ENCODE measurements at regions not wholly inside any gene's neighbourhood (a gene's known extent, or its start where the extent isn't known, plus 50 kb on each side); places are given as distances from the start of the nearest gene placed in this dataset.

GRCh38 chr6:72505446-72505845 is 116.4 kb upstream of the KCNQ5 start:
- no peaks in the 10 kb centered on the region for H3K9me3 ChIP-seq
- no peak for DNase-seq (ENCODE audit: low spot score in 2 of 2)
- no peaks in the 10 kb centered on the region for H3K36me3 ChIP-seq (replicated peaks)
- H3K4me1 ChIP-seq, result no peaks in the 10 kb centered on the region
- no peak overlapping the region for H3K4me3 ChIP-seq
- in situ Hi-C loops (cut with MboI; ENCODE audit: low sequenced_read_pairs), result no loop called here
- no peaks in the 10 kb centered on the region for H3K27me3 ChIP-seq (ENCODE audit: low read depth)

DNA sequence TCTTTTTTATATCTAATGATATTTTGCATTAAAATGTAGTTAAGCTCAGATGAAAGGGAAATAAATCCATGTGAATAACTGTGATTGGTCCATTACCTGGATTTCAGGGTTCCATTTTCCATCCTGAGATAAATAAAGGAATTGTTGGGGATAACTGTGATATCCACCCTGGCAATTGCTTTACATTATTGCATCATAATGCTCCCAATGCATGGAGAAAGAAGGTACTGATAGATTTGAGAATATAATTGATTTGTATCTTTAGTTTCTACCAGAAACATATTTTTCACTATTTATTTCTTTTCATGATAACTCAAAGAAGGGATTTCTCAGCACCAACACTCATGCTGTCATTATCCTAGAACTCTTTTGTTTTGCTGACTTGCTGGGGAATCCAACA is 102.0 kb upstream of the KCNQ5 start:
- in situ Hi-C loops (cut with MboI; ENCODE audit: low sequenced_read_pairs), result no loop called here
- no peak overlapping the region for H3K4me3 ChIP-seq
- no peaks in the 10 kb centered on the region for H3K9me3 ChIP-seq

GRCh38 chr6:72521684-72522083 is 100.2 kb upstream of the KCNQ5 start:
- H3K27me3 ChIP-seq (ENCODE audit: low read depth), result no peaks in the 10 kb centered on the region
- no peak overlapping the region for H3K4me3 ChIP-seq
- in situ Hi-C loops (cut with MboI; ENCODE audit: low sequenced_read_pairs), result no loop called here
- H3K36me3 ChIP-seq (replicated peaks), result no peaks in the 10 kb centered on the region
- DNase-seq (ENCODE audit: low spot score in 2 of 2), result no peak
- H3K9me3 ChIP-seq, result no peaks in the 10 kb centered on the region
- no peaks in the 10 kb centered on the region for H3K4me1 ChIP-seq

More for the DNA sequence above, 102.0 kb upstream of the KCNQ5 start:
- no peak for DNase-seq (ENCODE audit: low spot score in 2 of 2)
- H3K4me1 ChIP-seq, result no peaks in the 10 kb centered on the region
- no peaks in the 10 kb centered on the region for H3K27me3 ChIP-seq (ENCODE audit: low read depth)
- no peaks in the 10 kb centered on the region for H3K36me3 ChIP-seq (replicated peaks)

DNA sequence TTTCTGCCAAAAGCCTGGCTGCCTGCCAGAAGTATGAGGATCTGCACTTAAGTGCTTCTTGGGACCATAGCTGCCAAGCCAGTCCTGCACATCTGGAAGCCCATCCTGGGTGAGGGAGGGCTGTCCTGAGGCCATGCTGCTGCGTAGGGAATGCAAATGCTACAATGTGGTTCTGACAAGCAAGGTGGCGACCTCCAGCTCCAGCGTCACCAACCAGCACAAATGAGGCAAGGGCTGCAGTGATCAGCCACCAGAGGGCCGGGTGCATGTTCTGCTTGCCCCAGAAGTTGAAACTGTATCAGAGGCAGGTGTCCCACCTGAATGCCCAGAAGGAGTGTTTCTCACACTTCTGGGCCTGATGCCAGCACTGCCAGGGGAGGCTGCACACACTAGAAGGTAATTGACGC is 99.1 kb upstream of the KCNQ5 start:
- H3K27me3 ChIP-seq (ENCODE audit: low read depth), result no peaks in the 10 kb centered on the region
- DNase-seq (ENCODE audit: low spot score in 2 of 2), result peak in 1 of 2 experiments; percentile 11
- in situ Hi-C loops (cut with MboI; ENCODE audit: low sequenced_read_pairs), result no loop called here
- H3K36me3 ChIP-seq (replicated peaks), result no peaks in the 10 kb centered on the region
- no peaks in the 10 kb centered on the region for H3K4me1 ChIP-seq
- no peaks in the 10 kb centered on the region for H3K9me3 ChIP-seq
- no peak overlapping the region for H3K4me3 ChIP-seq

GRCh38 chr6:72524011-72524645 is 97.7 kb upstream of the KCNQ5 start:
- no peaks in the 10 kb centered on the region for H3K27me3 ChIP-seq (ENCODE audit: low read depth)
- no peak overlapping the region for H3K4me3 ChIP-seq
- H3K36me3 ChIP-seq (replicated peaks), result no peaks in the 10 kb centered on the region
- no peaks in the 10 kb centered on the region for H3K4me1 ChIP-seq
- H3K9me3 ChIP-seq, result no peaks in the 10 kb centered on the region
- DNase-seq (ENCODE audit: low spot score in 2 of 2), result no peak
- in situ Hi-C loops (cut with MboI; ENCODE audit: low sequenced_read_pairs), result no loop called here

DNA sequence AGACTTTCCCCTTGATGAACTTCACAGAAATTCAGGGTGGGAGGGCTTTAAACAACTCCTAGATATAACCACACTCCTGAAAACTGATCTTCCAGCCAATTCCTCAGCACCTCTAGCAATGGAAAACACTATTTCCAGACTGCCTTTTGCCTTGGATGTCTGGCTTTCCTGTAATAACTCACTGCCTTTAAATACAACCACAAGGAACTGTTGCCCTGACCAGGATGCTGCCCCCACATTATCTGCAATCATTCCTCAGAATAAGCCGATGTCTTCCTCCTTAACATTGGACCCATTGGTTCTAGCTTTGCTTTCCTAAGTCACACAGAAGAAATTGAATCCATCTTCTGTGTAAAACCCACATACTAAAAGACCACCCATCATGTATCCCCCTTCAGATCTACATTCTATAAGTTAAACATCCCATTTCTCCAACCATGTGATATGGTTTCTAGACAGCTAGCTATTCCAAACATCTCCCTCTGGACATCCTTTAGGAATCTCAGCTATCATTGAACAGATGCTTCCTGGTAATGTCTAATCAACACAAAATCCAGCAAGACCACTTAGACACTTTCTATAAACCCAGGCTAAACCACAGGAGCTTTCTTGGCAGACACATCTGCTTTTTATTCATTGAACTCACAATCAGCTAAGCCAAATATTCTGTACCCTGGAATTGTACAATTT is 95.9 kb upstream of the KCNQ5 start:
- Histone ChIP-seq H3K27me3 (ENCODE audit: low read depth) (no peaks in the 10 kb centered on the region), H3K4me3 (no peak overlapping the region), H3K9me3 (no peaks in the 10 kb centered on the region), H3K36me3 (replicated peaks) (no peaks in the 10 kb centered on the region), H3K4me1 (no peaks in the 10 kb centered on the region)
- no peak for DNase-seq (ENCODE audit: low spot score in 2 of 2)
- in situ Hi-C loops (cut with MboI; ENCODE audit: low sequenced_read_pairs), result no loop called here

DNA sequence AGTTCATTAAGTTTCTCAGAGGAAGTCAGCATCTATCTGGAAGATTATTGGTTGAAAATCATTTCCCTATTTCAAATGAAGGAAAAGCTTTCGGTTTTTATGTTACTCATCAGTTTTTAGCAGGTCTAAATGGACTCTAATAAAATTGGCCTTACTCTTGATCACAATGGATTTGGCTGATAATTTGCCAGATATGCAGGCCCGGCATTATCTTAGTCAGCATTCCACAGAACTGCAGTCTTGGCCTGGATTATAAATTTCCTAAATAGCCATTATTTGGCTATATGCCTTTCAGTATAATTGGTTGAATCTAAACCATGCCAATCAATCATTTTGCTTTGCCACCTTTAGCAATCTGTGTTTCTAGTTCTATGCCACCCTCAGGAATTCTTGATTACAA is 91.7 kb upstream of the KCNQ5 start:
- Histone ChIP-seq H3K4me3 (no peak overlapping the region), H3K4me1 (no peaks in the 10 kb centered on the region), H3K9me3 (no peaks in the 10 kb centered on the region), H3K36me3 (replicated peaks) (no peaks in the 10 kb centered on the region), H3K27me3 (ENCODE audit: low read depth) (no peaks in the 10 kb centered on the region)
- no peak for DNase-seq (ENCODE audit: low spot score in 2 of 2)
- in situ Hi-C loops (cut with MboI; ENCODE audit: low sequenced_read_pairs), result no loop called here

GRCh38 chr6:72530750-72531149 is 91.1 kb upstream of the KCNQ5 start:
- in situ Hi-C loops (cut with MboI; ENCODE audit: low sequenced_read_pairs), result no loop called here
- DNase-seq (ENCODE audit: low spot score in 2 of 2), result no peak

DNA sequence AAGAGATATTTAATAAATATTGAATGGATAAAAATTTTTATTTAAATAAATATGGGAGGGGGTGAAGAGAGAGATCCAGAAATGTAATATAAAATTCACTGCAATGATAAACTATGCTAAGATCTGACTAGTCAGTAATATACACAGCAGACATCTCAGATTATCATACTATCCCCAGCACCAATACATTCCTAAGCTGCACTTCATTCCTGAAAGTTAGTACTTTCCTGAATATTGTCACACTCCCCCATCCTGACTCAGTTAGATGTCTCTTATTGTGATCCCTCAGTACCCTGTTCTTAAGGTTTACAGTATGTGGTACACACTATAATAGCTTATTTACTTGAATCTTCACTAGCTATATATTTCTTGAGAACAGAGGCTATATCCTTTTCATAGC is 88.3 kb upstream of the KCNQ5 start:
- Histone ChIP-seq H3K27me3 (ENCODE audit: low read depth) (no peaks in the 10 kb centered on the region), H3K4me3 (no peak overlapping the region), H3K36me3 (replicated peaks) (no peaks in the 10 kb centered on the region), H3K4me1 (no peaks in the 10 kb centered on the region), H3K9me3 (no peaks in the 10 kb centered on the region)
- DNase-seq (ENCODE audit: low spot score in 2 of 2), result no peak
- in situ Hi-C loops (cut with MboI; ENCODE audit: low sequenced_read_pairs), result no loop called here

More at GRCh38 chr6:72530750-72531149, 91.1 kb upstream of the KCNQ5 start:
- Histone ChIP-seq H3K4me1 (no peaks in the 10 kb centered on the region), H3K4me3 (no peak overlapping the region), H3K9me3 (no peaks in the 10 kb centered on the region), H3K36me3 (replicated peaks) (no peaks in the 10 kb centered on the region), H3K27me3 (ENCODE audit: low read depth) (no peaks in the 10 kb centered on the region)

DNA sequence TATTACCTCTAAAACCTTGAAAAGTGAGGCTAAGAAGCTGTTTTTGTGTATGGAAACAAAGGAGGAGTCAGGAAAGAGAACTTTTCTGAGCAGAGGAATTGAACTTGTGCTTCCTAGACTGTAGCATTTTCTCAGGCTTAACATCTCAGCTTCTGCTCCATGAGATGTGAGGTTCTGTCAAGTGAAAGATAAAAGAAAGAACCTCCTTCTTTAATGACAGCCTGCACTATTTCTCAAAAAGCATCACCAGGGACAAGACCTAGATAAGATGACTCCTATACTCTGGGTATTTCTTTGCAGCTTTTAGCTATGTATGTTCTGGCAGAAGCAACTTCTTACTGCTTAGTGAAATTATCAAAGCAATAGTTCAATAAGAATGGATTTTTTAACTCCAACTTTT is 87.6 kb upstream of the KCNQ5 start:
- no peak overlapping the region for H3K4me3 ChIP-seq
- H3K4me1 ChIP-seq, result no peaks in the 10 kb centered on the region
- in situ Hi-C loops (cut with MboI; ENCODE audit: low sequenced_read_pairs), result no loop called here
- DNase-seq (ENCODE audit: low spot score in 2 of 2), result no peak
- no peaks in the 10 kb centered on the region for H3K27me3 ChIP-seq (ENCODE audit: low read depth)
- no peaks in the 10 kb centered on the region for H3K36me3 ChIP-seq (replicated peaks)
- no peaks in the 10 kb centered on the region for H3K9me3 ChIP-seq

GRCh38 chr6:72535124-72535523 is 86.7 kb upstream of the KCNQ5 start:
- Histone ChIP-seq H3K4me3 (no peak overlapping the region), H3K4me1 (no peaks in the 10 kb centered on the region), H3K27me3 (ENCODE audit: low read depth) (no peaks in the 10 kb centered on the region), H3K36me3 (replicated peaks) (no peaks in the 10 kb centered on the region), H3K9me3 (no peaks in the 10 kb centered on the region)
- no peak for DNase-seq (ENCODE audit: low spot score in 2 of 2)
- in situ Hi-C loops (cut with MboI; ENCODE audit: low sequenced_read_pairs), result no loop called here

GRCh38 chr6:72547020-72547419 is 74.8 kb upstream of the KCNQ5 start:
- DNase-seq (ENCODE audit: low spot score in 2 of 2), result no peak
- no peaks in the 10 kb centered on the region for H3K9me3 ChIP-seq
- in situ Hi-C loops (cut with MboI; ENCODE audit: low sequenced_read_pairs), result no loop called here

GRCh38 chr6:72551470-72551869 is 70.4 kb upstream of the KCNQ5 start:
- Histone ChIP-seq H3K27me3 (ENCODE audit: low read depth) (peaks cover 2% of the 10 kb centered on the region; the same call in 1 of the 2 replicates), H3K4me3 (no peak overlapping the region), H3K9me3 (no peaks in the 10 kb centered on the region), H3K4me1 (no peaks in the 10 kb centered on the region), H3K36me3 (replicated peaks) (no peaks in the 10 kb centered on the region)
- in situ Hi-C loops (cut with MboI; ENCODE audit: low sequenced_read_pairs), result no loop called here
- DNase-seq (ENCODE audit: low spot score in 2 of 2), result no peak

More at GRCh38 chr6:72547020-72547419, 74.8 kb upstream of the KCNQ5 start:
- peaks cover 2% of the 10 kb centered on the region; the same call in 1 of the 2 replicates for H3K27me3 ChIP-seq (ENCODE audit: low read depth)
- no peak overlapping the region for H3K4me3 ChIP-seq
- H3K4me1 ChIP-seq, result no peaks in the 10 kb centered on the region
- H3K36me3 ChIP-seq (replicated peaks), result no peaks in the 10 kb centered on the region

GRCh38 chr6:72552938-72553337 is 68.9 kb upstream of the KCNQ5 start:
- Histone ChIP-seq H3K27me3 (ENCODE audit: low read depth) (peaks cover 1% of the 10 kb centered on the region; the same call in 1 of the 2 replicates), H3K36me3 (replicated peaks) (no peaks in the 10 kb centered on the region), H3K4me1 (no peaks in the 10 kb centered on the region), H3K4me3 (no peak overlapping the region), H3K9me3 (no peaks in the 10 kb centered on the region)
- in situ Hi-C loops (cut with MboI; ENCODE audit: low sequenced_read_pairs), result no loop called here
- DNase-seq (ENCODE audit: low spot score in 2 of 2), result no peak
